HG03045 (cell line): ENCODE measurements at regions not wholly inside any gene's neighbourhood (a gene's known extent, or its start where the extent isn't known, plus 50 kb on each side); places are given as distances from the start of the nearest gene placed in this dataset.

Source experiments
- ATAC-seq: cut with Tn5 transposase; IDR thresholded peaks from one replicate; pipeline ENCODE4 v1.9.1; 2021; ENCODE audit warnings: mild to moderate bottlenecking, moderate library complexity; ENCODE audit not compliant: unreplicated experiment

GRCh38 chr4:121277194-121278105, 103.4 kb downstream of the QRFPR start:
- ATAC-seq, result no peak

- no peak for ATAC-seq
These were observed 107.6 kb downstream of the QRFPR start for GRCh38 chr4:121273191-121273590.

- peak; percentile 91 for ATAC-seq
These were observed 108.3 kb downstream of the QRFPR start for GRCh38 chr4:121272526-121272925.

GRCh38 chr4:121270389-121270788, 106.3 kb upstream of the TNIP3 start:
- no peak for ATAC-seq

- ATAC-seq, result no peak
These were observed 104.9 kb upstream of the TNIP3 start for GRCh38 chr4:121269001-121269400.

- ATAC-seq, result no peak
These were observed 102.9 kb upstream of the TNIP3 start for GRCh38 chr4:121266982-121267381.

GRCh38 chr4:121256887-121257466, 92.9 kb upstream of the TNIP3 start:
- peak; percentile 7 for ATAC-seq

GRCh38 chr4:121255986-121256750, 92.0 kb upstream of the TNIP3 start:
- peak; percentile 98 for ATAC-seq

GRCh38 chr4:121253961-121254360, 89.8 kb upstream of the TNIP3 start:
- ATAC-seq, result no peak

- no peak for ATAC-seq
These were observed 88.2 kb upstream of the TNIP3 start for GRCh38 chr4:121252224-121252806.

- no peak for ATAC-seq
These were observed 84.6 kb upstream of the TNIP3 start for GRCh38 chr4:121248747-121249146.

- no peak for ATAC-seq
These were observed 82.6 kb upstream of the TNIP3 start for GRCh38 chr4:121246698-121247097.

- no peak for ATAC-seq
These were observed 79.4 kb upstream of the TNIP3 start for GRCh38 chr4:121243485-121243884.

- ATAC-seq, result no peak
These were observed 78.1 kb upstream of the TNIP3 start for GRCh38 chr4:121242188-121242750.

GRCh38 chr4:121239951-121240350, 75.8 kb upstream of the TNIP3 start:
- ATAC-seq, result no peak

GRCh38 chr4:121238461-121238860, 74.3 kb upstream of the TNIP3 start:
- ATAC-seq, result no peak

- no peak for ATAC-seq
These were observed 72.9 kb upstream of the TNIP3 start for GRCh38 chr4:121237069-121237399.

- ATAC-seq, result no peak
These were observed 72.4 kb upstream of the TNIP3 start for GRCh38 chr4:121236353-121237068.

GRCh38 chr4:121233982-121234381, 69.9 kb upstream of the TNIP3 start:
- no peak for ATAC-seq

- no peak for ATAC-seq
These were observed 65.9 kb upstream of the TNIP3 start for GRCh38 chr4:121229993-121230392.
